Mesendoderm (in vitro differentiated cells): ENCODE measurements at regions not wholly inside any gene's neighbourhood (a gene's known extent, or its start where the extent isn't known, plus 50 kb on each side); places are given as distances from the start of the nearest gene placed in this dataset.

ENCODE experiments used
- DNase-seq: peaks from one replicate; pipeline ENCODE4 v3.0.0; 2013
- H2AK5ac ChIP-seq: 2 replicates; pipeline ENCODE4 v1.6.1; 2013; ENCODE audit warnings: low read length, inconsistent platforms
- H2BK120ac ChIP-seq: 2 replicates; pipeline ENCODE4 v1.6.1; 2013; ENCODE audit warnings: low read depth, mild to moderate bottlenecking, low read length, moderate library complexity, mixed read lengths
- H2BK15ac ChIP-seq: replicated peaks from 2 replicates; pipeline ENCODE4 v1.6.1; 2013; ENCODE audit warnings: low read depth, mild to moderate bottlenecking, moderate library complexity
- H2BK5ac ChIP-seq: 2 replicates; pipeline ENCODE4 v1.6.1; 2013; ENCODE audit warnings: low read length, inconsistent platforms
- H3K18ac ChIP-seq: 2 replicates; pipeline ENCODE4 v1.6.1; 2013; ENCODE audit warnings: mild to moderate bottlenecking, low read length, mixed read lengths
- H3K23ac ChIP-seq: one replicate; pipeline ENCODE4 v1.6.1; 2013; ENCODE audit warnings: low read length
- H3K27ac ChIP-seq: 2 replicates; pipeline ENCODE4 v1.5.1; 2013; ENCODE audit warnings: low read depth, mild to moderate bottlenecking, inconsistent platforms, low read length, moderate library complexity
- H3K27me3 ChIP-seq: 2 replicates; pipeline ENCODE4 v1.6.1; 2013; ENCODE audit warnings: low read length, control low read depth, mild to moderate bottlenecking, inconsistent platforms; ENCODE audit not compliant: insufficient read depth, poor library complexity
- H3K36me3 ChIP-seq: 2 replicates; pipeline ENCODE4 v1.6.1; 2013; ENCODE audit warnings: low read length, inconsistent platforms; ENCODE audit not compliant: control insufficient read depth, insufficient read depth
- H3K4ac ChIP-seq: one replicate; pipeline ENCODE4 v1.6.1; 2013; ENCODE audit warnings: low read depth, mild to moderate bottlenecking, low read length, moderate library complexity
- H3K4me1 ChIP-seq: 2 replicates; pipeline ENCODE4 v1.6.1; 2013; ENCODE audit warnings: low read depth, low read length, inconsistent platforms; ENCODE audit not compliant: control insufficient read depth
- H3K4me2 ChIP-seq: 2 replicates; pipeline ENCODE4 v1.6.1; 2013; ENCODE audit warnings: low read length
- H3K4me3 ChIP-seq: 2 replicates; pipeline ENCODE4 v1.5.1; 2013; ENCODE audit warnings: mild to moderate bottlenecking, low read length
- H3K56ac ChIP-seq: one replicate; pipeline ENCODE4 v1.6.1; 2013; ENCODE audit warnings: low read length
- H3K79me1 ChIP-seq: 2 replicates; pipeline ENCODE4 v1.6.1; 2013; ENCODE audit warnings: low read length, inconsistent platforms
- H3K79me2 ChIP-seq: 2 replicates; pipeline ENCODE4 v1.6.1; 2013; ENCODE audit warnings: mild to moderate bottlenecking, low read length; ENCODE audit not compliant: control insufficient read depth, insufficient read depth
- H3K9ac ChIP-seq: 2 replicates; pipeline ENCODE4 v1.6.1; 2013; ENCODE audit warnings: low read length, inconsistent platforms
- H4K5ac ChIP-seq: one replicate; pipeline ENCODE4 v1.6.1; 2013; ENCODE audit warnings: low read length
- H4K8ac ChIP-seq: one replicate; pipeline ENCODE4 v1.6.1; 2013; ENCODE audit warnings: low read depth, mild to moderate bottlenecking, control low read depth, low read length, moderate library complexity
- WGBS: extraction: QIAGEN DNeasy Blood & Tissue Kit; methylation state at CpG from one replicate; pipeline ENCODE4 v1.1.7; 2013; ENCODE audit warnings: low lambda C conversion rate, missing lambda C conversion rate; ENCODE audit not compliant: insufficient coverage; ENCODE audit errors: extremely low coverage; 5-methylcytosine and 5-hydroxymethylcytosine counted together

DNA sequence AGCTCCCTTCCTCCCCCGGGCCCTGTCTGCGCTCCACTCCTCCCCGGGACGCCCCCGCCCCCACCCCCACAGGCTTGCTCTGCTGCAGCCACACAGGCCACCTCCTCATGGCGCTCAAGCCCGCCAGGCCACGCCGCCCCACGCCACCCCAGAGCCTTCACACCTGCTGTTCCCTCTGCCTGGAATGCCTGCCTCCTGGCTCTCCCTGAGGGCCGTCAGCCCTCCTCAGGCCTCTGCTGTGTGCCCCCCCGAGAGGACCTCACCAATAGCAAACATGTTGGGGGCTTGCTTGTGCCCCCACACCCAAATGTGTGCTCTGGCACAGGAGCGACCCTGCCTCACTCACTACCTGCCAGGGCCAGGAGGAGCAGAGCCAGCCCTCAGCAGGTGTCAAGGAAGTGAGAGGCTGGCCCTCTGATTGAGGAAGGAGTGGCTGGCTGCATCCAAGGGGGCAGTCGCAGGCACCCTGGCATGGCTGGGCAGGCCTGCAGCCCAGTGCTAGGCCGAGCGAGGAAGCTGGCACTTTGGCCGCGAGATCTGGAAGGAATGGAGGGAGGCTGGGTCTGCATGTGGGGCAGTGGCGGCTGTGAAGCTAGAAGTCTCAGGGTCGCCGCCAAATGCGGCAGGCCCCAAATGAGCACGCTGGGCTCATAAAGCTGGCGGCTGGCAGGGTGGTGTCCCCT lies 86.5 kb downstream of the INHBB start:
- H2BK5ac ChIP-seq: no peak overlapping the region
- no peak overlapping the region for H4K5ac ChIP-seq
- no peak overlapping the region for H3K18ac ChIP-seq
- H3K9ac ChIP-seq: no peak overlapping the region
- no peak overlapping the region for H3K4me3 ChIP-seq
- H3K23ac ChIP-seq: no peak overlapping the region
- no CpG with 5 or more reads among the region's 24 CpGs for WGBS
- H4K8ac ChIP-seq: no peak overlapping the region
- H2BK15ac ChIP-seq: no peak overlapping the region
- H3K4ac ChIP-seq: no peak overlapping the region
- no peaks in the 10 kb centered on the region for H3K36me3 ChIP-seq
- H3K79me1 ChIP-seq: no peaks in the 10 kb centered on the region
- no peak overlapping the region for H3K27ac ChIP-seq
- H2BK120ac ChIP-seq: no peak overlapping the region
- no peak for DNase-seq
- no peak overlapping the region for H2AK5ac ChIP-seq
- H3K79me2 ChIP-seq: no peaks in the 10 kb centered on the region
- H3K4me1 ChIP-seq: no peaks in the 10 kb centered on the region
- no peak overlapping the region for H3K4me2 ChIP-seq
- H3K27me3 ChIP-seq: no peaks in the 10 kb centered on the region
- H3K56ac ChIP-seq: no peak overlapping the region

DNA sequence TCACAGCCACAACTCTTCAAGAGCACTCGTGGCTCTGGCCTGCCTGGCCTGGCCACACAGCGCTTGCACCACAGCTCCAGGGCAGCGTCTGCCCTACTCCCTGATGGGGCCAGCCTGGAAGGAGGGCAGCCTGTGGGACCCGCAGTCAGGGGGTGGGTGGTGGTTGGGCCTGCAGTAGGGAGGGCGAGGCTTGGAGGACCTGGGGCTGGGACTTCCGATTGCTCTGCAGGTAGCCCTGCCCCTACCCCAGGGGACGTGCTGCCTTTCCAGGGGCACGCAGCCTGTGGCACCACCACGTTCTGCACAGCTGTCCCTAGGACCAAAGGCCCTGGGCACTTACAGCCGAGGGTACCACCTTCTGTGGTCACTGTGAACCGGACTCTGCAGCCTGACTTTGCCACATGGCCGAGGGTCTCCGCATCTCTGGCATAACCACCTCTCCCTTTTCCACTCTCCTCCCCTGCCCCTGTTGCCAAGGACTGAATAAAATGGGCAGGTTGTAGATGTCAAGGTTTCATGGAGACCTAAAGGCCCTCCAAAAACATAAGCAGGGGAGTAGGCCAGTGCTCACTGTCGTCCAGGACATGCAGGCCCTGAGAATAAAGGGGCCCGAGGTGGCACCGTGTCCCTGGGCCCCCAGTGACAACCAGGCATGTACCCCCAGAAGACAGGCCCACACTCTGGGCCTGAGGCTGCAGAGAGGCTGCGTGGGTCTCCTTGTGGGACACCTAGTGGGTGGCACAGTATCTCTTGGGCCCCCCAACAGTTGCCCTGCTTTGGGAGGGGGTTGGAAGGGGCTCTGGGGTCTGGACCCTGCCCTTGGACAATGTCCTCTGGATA lies 87.3 kb downstream of the INHBB start:
- H3K27me3 ChIP-seq: no peaks in the 10 kb centered on the region
- no peak overlapping the region for H3K23ac ChIP-seq
- no peak overlapping the region for H2BK120ac ChIP-seq
- no peak overlapping the region for H2BK15ac ChIP-seq
- no peak for DNase-seq
- H2BK5ac ChIP-seq: no peak overlapping the region
- H3K4ac ChIP-seq: no peak overlapping the region
- no peak overlapping the region for H3K4me2 ChIP-seq
- no peaks in the 10 kb centered on the region for H3K4me1 ChIP-seq
- no peak overlapping the region for H3K9ac ChIP-seq
- H2AK5ac ChIP-seq: no peak overlapping the region
- no peak overlapping the region for H3K18ac ChIP-seq
- H3K4me3 ChIP-seq: no peak overlapping the region
- H3K79me2 ChIP-seq: no peaks in the 10 kb centered on the region
- no CpG with 5 or more reads among the region's 17 CpGs for WGBS
- no peak overlapping the region for H3K27ac ChIP-seq
- H3K56ac ChIP-seq: no peak overlapping the region
- no peak overlapping the region for H4K8ac ChIP-seq
- no peaks in the 10 kb centered on the region for H3K36me3 ChIP-seq
- H3K79me1 ChIP-seq: no peaks in the 10 kb centered on the region
- no peak overlapping the region for H4K5ac ChIP-seq

DNA sequence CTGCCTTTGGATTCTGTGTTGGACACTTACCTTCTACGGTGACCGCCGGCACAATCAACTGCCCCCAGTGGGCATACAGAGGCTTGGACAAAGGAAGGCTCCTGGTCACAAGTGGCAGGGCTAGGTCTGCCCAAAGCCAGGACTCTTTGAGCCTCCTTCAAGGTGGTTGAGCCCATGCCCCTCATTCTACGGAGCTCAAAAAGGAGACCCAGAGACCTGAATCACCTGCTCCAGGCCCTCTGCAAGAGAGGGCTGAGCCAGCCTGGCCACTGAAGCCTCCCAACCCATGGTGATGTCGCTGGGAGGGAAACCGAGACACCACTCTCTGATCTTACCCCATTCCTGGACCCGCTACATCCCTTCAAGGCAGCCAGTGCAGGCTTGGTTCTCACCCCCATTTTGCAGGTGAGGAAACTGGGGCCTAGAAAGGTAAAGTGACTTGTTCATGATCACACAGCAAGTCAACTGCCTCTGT lies 87.9 kb downstream of the INHBB start:
- Histone ChIP-seq H2AK5ac (no peak overlapping the region), H3K36me3 (no peaks in the 10 kb centered on the region), H3K4me3 (no peak overlapping the region), H2BK5ac (no peak overlapping the region), H3K9ac (no peak overlapping the region), H3K79me1 (no peaks in the 10 kb centered on the region), H3K4me1 (no peaks in the 10 kb centered on the region), H4K5ac (no peak overlapping the region), H3K27ac (no peak overlapping the region), H3K27me3 (no peaks in the 10 kb centered on the region), H3K4ac (no peak overlapping the region), H3K79me2 (no peaks in the 10 kb centered on the region), H3K18ac (no peak overlapping the region), H3K23ac (no peak overlapping the region), H2BK15ac (no peak overlapping the region), H4K8ac (no peak overlapping the region), H2BK120ac (no peak overlapping the region), H3K4me2 (no peak overlapping the region), H3K56ac (no peak overlapping the region)
- DNase-seq: no peak
- no CpG with 5 or more reads among the region's 7 CpGs for WGBS

DNA sequence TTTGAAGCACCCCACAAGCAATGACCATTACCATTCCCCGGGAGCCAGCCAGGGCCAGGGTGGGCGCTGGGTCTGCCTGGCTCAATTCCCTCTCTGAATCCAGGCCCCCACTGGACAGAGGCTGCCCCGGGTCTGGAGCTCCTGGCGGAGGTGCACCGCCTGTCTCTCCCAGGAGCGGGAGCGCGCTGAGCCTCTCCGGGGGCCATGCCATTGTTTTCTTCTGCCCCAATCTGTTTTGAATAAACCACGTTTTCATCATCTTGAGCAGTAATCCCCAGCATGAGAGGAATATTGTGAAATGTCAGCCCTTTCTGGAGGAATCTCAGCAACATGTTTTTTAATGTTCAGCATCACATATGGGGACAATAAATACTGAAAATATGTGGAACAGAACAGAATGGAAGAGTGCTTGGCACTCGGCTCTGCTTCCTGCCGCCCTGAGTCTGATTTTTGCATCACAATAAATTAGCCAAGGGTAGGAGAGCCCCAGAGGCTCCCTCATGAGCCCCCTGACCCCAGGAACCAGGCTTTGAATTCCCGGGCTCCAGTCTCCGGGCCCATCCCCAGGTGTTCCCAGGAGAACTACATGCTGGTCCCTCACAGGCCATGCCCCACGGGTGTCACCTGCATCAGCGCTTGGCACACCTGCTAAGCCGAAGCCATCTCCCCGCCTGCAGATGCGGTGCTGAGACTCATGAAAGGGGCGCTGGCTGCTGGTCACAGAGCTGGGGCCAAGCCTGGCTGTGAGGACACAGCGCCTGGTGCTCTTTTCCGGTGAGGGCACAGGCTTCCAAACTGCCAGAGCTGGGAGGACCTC lies 88.8 kb downstream of the INHBB start:
- no peak overlapping the region for H3K18ac ChIP-seq
- no peak overlapping the region for H3K56ac ChIP-seq
- no peak overlapping the region for H4K8ac ChIP-seq
- no peak overlapping the region for H2BK120ac ChIP-seq
- H2BK15ac ChIP-seq: no peak overlapping the region
- no peak overlapping the region for H3K23ac ChIP-seq
- H2AK5ac ChIP-seq: no peak overlapping the region
- H3K36me3 ChIP-seq: no peaks in the 10 kb centered on the region
- no peak for DNase-seq
- no CpG with 5 or more reads among the region's 22 CpGs for WGBS
- H3K9ac ChIP-seq: no peak overlapping the region
- H3K4ac ChIP-seq: no peak overlapping the region
- no peaks in the 10 kb centered on the region for H3K27me3 ChIP-seq
- no peaks in the 10 kb centered on the region for H3K79me1 ChIP-seq
- H3K4me3 ChIP-seq: no peak overlapping the region
- no peak overlapping the region for H3K4me2 ChIP-seq
- H2BK5ac ChIP-seq: no peak overlapping the region
- H3K27ac ChIP-seq: no peak overlapping the region
- H4K5ac ChIP-seq: no peak overlapping the region
- H3K79me2 ChIP-seq: no peaks in the 10 kb centered on the region
- no peaks in the 10 kb centered on the region for H3K4me1 ChIP-seq

DNA sequence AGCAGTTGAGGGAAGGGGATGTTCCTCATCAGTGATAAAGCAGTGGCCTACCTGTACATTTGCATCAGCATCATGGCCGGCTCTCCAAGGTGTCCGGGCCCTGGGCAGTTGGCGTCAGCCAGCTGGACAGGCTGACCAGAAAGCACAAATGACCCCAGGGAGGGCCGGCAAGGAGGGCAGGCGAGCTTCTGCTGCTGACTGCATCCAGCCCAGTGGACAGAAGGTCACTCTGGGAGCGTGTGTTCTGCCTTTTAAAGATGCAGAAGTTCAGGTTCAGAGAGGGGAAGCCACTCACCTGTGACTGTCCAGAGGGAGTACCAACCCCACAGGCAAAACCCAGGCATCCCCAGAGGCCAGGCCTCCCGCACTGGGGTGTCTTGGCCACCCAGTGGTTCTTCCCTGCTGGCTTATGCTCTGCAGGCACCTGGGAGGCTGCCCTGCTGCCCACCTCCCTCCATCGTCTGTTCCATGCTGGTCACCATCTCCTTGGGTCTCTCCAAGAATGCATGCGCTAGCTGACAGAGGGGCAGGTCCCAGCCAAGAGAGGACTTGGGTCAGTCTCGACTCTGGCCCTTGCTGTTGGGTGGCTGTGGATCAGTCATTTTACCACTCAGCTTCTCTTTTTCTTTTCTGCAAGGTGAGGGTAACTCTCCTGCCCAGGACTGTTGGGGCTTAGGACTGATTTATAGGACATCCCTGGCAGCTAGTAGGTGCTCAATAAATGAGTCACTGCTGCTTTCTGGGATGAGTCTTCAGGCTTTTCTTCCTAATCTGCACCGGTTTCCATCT lies 89.9 kb downstream of the INHBB start:
- Histone ChIP-seq H3K56ac (no peak overlapping the region), H3K9ac (no peak overlapping the region), H4K8ac (no peak overlapping the region), H2BK120ac (no peak overlapping the region), H3K18ac (no peak overlapping the region), H2BK15ac (no peak overlapping the region), H3K4me2 (no peak overlapping the region), H3K4me3 (no peak overlapping the region), H4K5ac (no peak overlapping the region), H3K4ac (no peak overlapping the region), H3K79me2 (no peaks in the 10 kb centered on the region), H3K79me1 (no peaks in the 10 kb centered on the region), H3K27ac (no peak overlapping the region), H3K27me3 (no peaks in the 10 kb centered on the region), H2AK5ac (no peak overlapping the region), H2BK5ac (no peak overlapping the region), H3K23ac (no peak overlapping the region), H3K4me1 (no peaks in the 10 kb centered on the region), H3K36me3 (no peaks in the 10 kb centered on the region)
- DNase-seq: no peak
- WGBS: no CpG with 5 or more reads among the region's 11 CpGs
